Liver (tissue), 3 donors: ENCODE measurements at regions not wholly inside any gene's neighbourhood (a gene's known extent, or its start where the extent isn't known, plus 50 kb on each side); places are given as distances from the start of the nearest gene placed in this dataset.

Experiments used
- CTCF ChIP-seq: fragments of 150-350 bp; IDR thresholded peaks from 2 replicates; pipeline ENCODE4 v1.5.1; 2017; ENCODE audit warnings: improper control_type of control experiment, low read depth, low read length; ENCODE audit not compliant: missing input control
- FOXA1 ChIP-seq: IDR thresholded peaks from 2 replicates; pipeline ENCODE4 v1.6.1; 2016; ENCODE audit warnings: antibody characterized with exemption
- GABPA ChIP-seq, 2 donors: IDR thresholded peaks in 1 of 2; conservative IDR thresholded peaks in 1 of 2; 2 replicates each; pipeline ENCODE4 v1.6.1; 2016; ENCODE audit warnings: antibody characterized with exemption in 2 of 2, mild to moderate bottlenecking in 1 of 2, moderate library complexity in 1 of 2
- HNF4A ChIP-seq, 2 donors: conservative IDR thresholded peaks; 2 replicates each; pipeline ENCODE4 v1.6.1; 2016; ENCODE audit warnings: antibody characterized with exemption in 2 of 2, mild to moderate bottlenecking in 2 of 2
- HNF4G ChIP-seq: IDR thresholded peaks from 2 replicates; pipeline ENCODE4 v1.6.1; 2016; ENCODE audit warnings: antibody characterized with exemption
- JUND ChIP-seq, 2 donors: IDR thresholded peaks; 2 replicates each; pipeline ENCODE4 v1.6.1; 2016; ENCODE audit warnings: antibody characterized with exemption in 2 of 2
- MAX ChIP-seq: IDR thresholded peaks from 2 replicates; pipeline ENCODE4 v1.6.1; 2016; ENCODE audit warnings: antibody characterized with exemption
- REST ChIP-seq: IDR thresholded peaks from 2 replicates; pipeline ENCODE4 v1.6.1; 2016; ENCODE audit warnings: antibody characterized with exemption, mild to moderate bottlenecking
- RXRA ChIP-seq, 2 donors: IDR thresholded peaks; 2 replicates each; pipeline ENCODE4 v1.6.1; 2017 to 2018; ENCODE audit warnings: antibody characterized with exemption in 2 of 2, mild to moderate bottlenecking in 1 of 2
- SP1 ChIP-seq: IDR thresholded peaks from 2 replicates; pipeline ENCODE4 v1.6.1; 2018; ENCODE audit warnings: antibody characterized with exemption, mild to moderate bottlenecking
- TAF1 ChIP-seq: conservative IDR thresholded peaks from 2 replicates; pipeline ENCODE4 v1.6.1; 2016; ENCODE audit warnings: antibody characterized with exemption, mild to moderate bottlenecking
- YY1 ChIP-seq: IDR thresholded peaks from 2 replicates; pipeline ENCODE4 v1.6.1; 2016; ENCODE audit warnings: antibody characterized with exemption, mild to moderate bottlenecking
- TF ChIP-seq, protein P1 (sequence below): IDR thresholded peaks from 2 replicates; pipeline ENCODE4 v1.6.1; 2016; ENCODE audit warnings: antibody characterized with exemption
- donor health status: healthy.
- donor health status: healthy.

DNA sequence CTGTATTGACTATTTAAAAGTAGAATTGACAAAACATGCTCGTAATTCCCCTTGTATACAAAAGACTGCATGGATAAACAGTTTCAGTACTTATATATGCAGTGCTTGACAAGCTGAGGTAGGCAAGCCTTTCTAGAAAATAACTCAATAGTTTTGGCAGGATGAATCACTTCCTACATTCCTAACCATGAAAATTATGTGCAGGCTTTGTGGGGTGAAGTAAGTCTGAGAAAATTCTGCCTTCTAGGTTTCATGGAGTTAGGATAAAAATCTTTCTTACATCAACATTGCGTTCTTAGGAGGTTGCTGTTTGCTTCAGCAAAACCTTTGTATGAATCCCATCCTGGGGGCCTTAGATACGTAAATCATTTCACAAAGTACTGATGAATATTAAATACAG, 801.4 kb upstream of the EYS start:
- TF ChIP-seq CTCF: no peak
- TF ChIP-seq RXRA (IDR thresholded peaks at IDR 0.05): no peak
- TF ChIP-seq MAX: no peak
- TF ChIP-seq, protein P1, sequence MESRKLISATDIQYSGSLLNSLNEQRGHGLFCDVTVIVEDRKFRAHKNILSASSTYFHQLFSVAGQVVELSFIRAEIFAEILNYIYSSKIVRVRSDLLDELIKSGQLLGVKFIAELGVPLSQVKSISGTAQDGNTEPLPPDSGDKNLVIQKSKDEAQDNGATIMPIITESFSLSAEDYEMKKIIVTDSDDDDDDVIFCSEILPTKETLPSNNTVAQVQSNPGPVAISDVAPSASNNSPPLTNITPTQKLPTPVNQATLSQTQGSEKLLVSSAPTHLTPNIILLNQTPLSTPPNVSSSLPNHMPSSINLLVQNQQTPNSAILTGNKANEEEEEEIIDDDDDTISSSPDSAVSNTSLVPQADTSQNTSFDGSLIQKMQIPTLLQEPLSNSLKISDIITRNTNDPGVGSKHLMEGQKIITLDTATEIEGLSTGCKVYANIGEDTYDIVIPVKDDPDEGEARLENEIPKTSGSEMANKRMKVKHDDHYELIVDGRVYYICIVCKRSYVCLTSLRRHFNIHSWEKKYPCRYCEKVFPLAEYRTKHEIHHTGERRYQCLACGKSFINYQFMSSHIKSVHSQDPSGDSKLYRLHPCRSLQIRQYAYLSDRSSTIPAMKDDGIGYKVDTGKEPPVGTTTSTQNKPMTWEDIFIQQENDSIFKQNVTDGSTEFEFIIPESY: no peak
- TF ChIP-seq TAF1: no peak
- no peak for TF ChIP-seq HNF4G
- TF ChIP-seq SP1: no peak
- TF ChIP-seq GABPA (IDR thresholded peaks at IDR 0.05 in 1 of 2, conservative IDR thresholded peaks at IDR 0.05 in 1 of 2): no peak
- no peak for TF ChIP-seq FOXA1
- TF ChIP-seq JUND (IDR thresholded peaks at IDR 0.05): no peak
- no peak for TF ChIP-seq HNF4A (conservative IDR thresholded peaks at IDR 0.05)
- TF ChIP-seq REST: no peak
- TF ChIP-seq YY1: no peak
